Motor neuron (in vitro differentiated cells): ENCODE measurements at regions not wholly inside any gene's neighbourhood (a gene's known extent, or its start where the extent isn't known, plus 50 kb on each side); places are given as distances from the start of the nearest gene placed in this dataset.

Experiments
- ATAC-seq, 8 experiments: fragments of 200-7000 bp; cut with Tn5 transposase; replicated peaks in 6 of 8; 2 replicates each; pipeline ENCODE4 v1.8.0; 2021; ENCODE audit warnings: mild to moderate bottlenecking in 8 of 8, moderate library complexity in 8 of 8
- H3K27ac ChIP-seq, 2 donors: fragments of 250-450 bp; sonication (Bioruptor Pico); 2 replicates each; pipeline ENCODE4 v1.9.0; 2021; ENCODE audit warnings: antibody characterized with exemption in 2 of 2, mild to moderate bottlenecking in 2 of 2, moderate library complexity in 1 of 2
- H3K4me1 ChIP-seq, 2 donors: fragments of 250-450 bp; sonication (Bioruptor Pico); replicated peaks in 1 of 2; 2 replicates each; pipeline ENCODE4 v1.6.1; 2021; ENCODE audit warnings: antibody characterized with exemption in 2 of 2, mild to moderate bottlenecking in 2 of 2, moderate library complexity in 1 of 2
- H3K4me3 ChIP-seq, 5 donors: fragments of 250-450 bp; sonication (Bioruptor Pico); 2 replicates each; pipeline ENCODE4 v1.9.0; 2021; ENCODE audit warnings: antibody characterized with exemption in 5 of 5, mild to moderate bottlenecking in 5 of 5, moderate library complexity in 4 of 5
- WGBS, 10 experiments: fragments of 450-650 bp; shearing (Covaris generic); methylation state at CpG; one replicate each; pipeline ENCODE4 v1.0.0; 2022; 5-methylcytosine and 5-hydroxymethylcytosine counted together
- in situ Hi-C, 9 experiments: fragments of 400-800 bp; cut with MboI; loops; one replicate each; pipeline ENCODE4 v1.15.0; 2021; ENCODE audit warnings: low sequenced_read_pairs in 9 of 9, low pct_unique_long_range_greater_than_20kb in 2 of 9; ENCODE audit not compliant: unreplicated experiment in 9 of 9

- no peak for ATAC-seq
- Histone ChIP-seq H3K27ac (no peak overlapping the region), H3K4me1 (no peaks in the 10 kb centered on the region), H3K4me3 (no peak overlapping the region)
- in situ Hi-C loops: no loop called here
Measured at GRCh38 chr1:38394303-38394702, 347.7 kb upstream of the POU3F1 start.

GRCh38 chr1:38392861-38393260 lies 346.3 kb upstream of the POU3F1 start:
- Histone ChIP-seq H3K4me1 (no peaks in the 10 kb centered on the region), H3K4me3 (no peak overlapping the region), H3K27ac (no peak overlapping the region)
- in situ Hi-C loops: no loop called here
- ATAC-seq: no peak
- 33 to 100% (median 83%) methylated on average over 1 to 2 of the region's 2 CpGs; no CpG with 5 or more reads in 3 of the 10 experiments for WGBS, 10 experiments

- in situ Hi-C loops: no loop called here
- H3K27ac ChIP-seq: no peak overlapping the region
- ATAC-seq: peak in 1 of 8 experiments; percentile 26
- H3K4me1 ChIP-seq: peaks cover 6 to 20% of the 10 kb centered on the region in 2 donors
- 4 to 100% (median 66%) methylated on average over 3 to 8 of the region's 8 CpGs for WGBS, 10 experiments
- no peak overlapping the region for H3K4me3 ChIP-seq
Measured at GRCh38 chr1:38381256-38381655, 334.7 kb upstream of the POU3F1 start.

GRCh38 chr1:38376577-38376976 lies 330.0 kb upstream of the POU3F1 start:
- in situ Hi-C loops: no loop called here
- 0 to 76% (median 20%) methylated on average over 1 to 2 of the region's 2 CpGs; no CpG with 5 or more reads in 3 of the 10 experiments for whole genome bisulfite sequencing, 10 experiments
- peaks cover 6 to 19% of the 10 kb centered on the region in 2 donors for H3K4me1 ChIP-seq
- ATAC-seq: no peak
- H3K4me3 ChIP-seq: no peak overlapping the region
- no peak overlapping the region for H3K27ac ChIP-seq

GRCh38 chr1:38375035-38375434 lies 328.4 kb upstream of the POU3F1 start:
- ATAC-seq: no peak
- WGBS, 10 experiments: 45 to 67% (median 50%) methylated on average over 1 of the region's 1 CpG; no CpG with 5 or more reads in 6 of the 10 experiments

GRCh38 chr1:38371505-38371844 lies 324.9 kb upstream of the POU3F1 start:
- Histone ChIP-seq H3K27ac (peak overlapping the region in 1 of 2 donors; percentile 43), H3K4me1 (peaks cover 4 to 15% of the 10 kb centered on the region in 2 donors), H3K4me3 (no peak overlapping the region)
- in situ Hi-C loops: no loop called here
- peak in 3 of 8 experiments; percentile 30 to 44 (median 37) for ATAC-seq
- 0 to 36% methylated on average over 1 of the region's 1 CpG; no CpG with 5 or more reads in 8 of the 10 experiments for WGBS, 10 experiments

More at GRCh38 chr1:38375035-38375434, 328.4 kb upstream of the POU3F1 start:
- no peak overlapping the region for H3K27ac ChIP-seq
- H3K4me1 ChIP-seq: peaks cover 10 to 22% of the 10 kb centered on the region in 2 donors
- in situ Hi-C loops: no loop called here
- H3K4me3 ChIP-seq: no peak overlapping the region

- in situ Hi-C loops: no loop called here
- ATAC-seq: peak in 5 of 8 experiments; percentile 18 to 87 (median 83)
- H3K4me3 ChIP-seq: no peak overlapping the region
- peak overlapping the region in 1 of 2 donors; percentile 43 for H3K27ac ChIP-seq
- 0 to 74% (median 34%) methylated on average over 2 to 14 of the region's 14 CpGs for WGBS, 10 experiments
- H3K4me1 ChIP-seq: peaks cover 4 to 15% of the 10 kb centered on the region in 2 donors
Measured at GRCh38 chr1:38370716-38371504, 324.3 kb upstream of the POU3F1 start.

- in situ Hi-C loops: no loop called here
Measured at GRCh38 chr1:38365242-38365641, 318.6 kb upstream of the POU3F1 start.

GRCh38 chr1:38361566-38361965 lies 315.0 kb upstream of the POU3F1 start:
- Histone ChIP-seq H3K4me1 (peaks cover 0 to 11% of the 10 kb centered on the region in 2 donors), H3K4me3 (no peak overlapping the region), H3K27ac (no peak overlapping the region)
- in situ Hi-C loops: no loop called here
- ATAC-seq: no peak
- WGBS, 10 experiments: 0 to 100% (median 80%) methylated on average over 1 to 6 of the region's 6 CpGs; no CpG with 5 or more reads in 3 of the 10 experiments

More at GRCh38 chr1:38365242-38365641, 318.6 kb upstream of the POU3F1 start:
- Histone ChIP-seq H3K27ac (no peak overlapping the region), H3K4me1 (peaks cover 0 to 11% of the 10 kb centered on the region in 2 donors), H3K4me3 (no peak overlapping the region)
- 0 to 80% (median 71%) methylated on average over 1 of the region's 1 CpG; no CpG with 5 or more reads in 5 of the 10 experiments for WGBS, 10 experiments
- ATAC-seq: peak in 3 of 8 experiments; percentile 46 to 62 (median 60)

GRCh38 chr1:38360807-38361206 lies 314.2 kb upstream of the POU3F1 start:
- Histone ChIP-seq H3K4me1 (peaks cover 0 to 11% of the 10 kb centered on the region in 2 donors), H3K4me3 (no peak overlapping the region), H3K27ac (no peak overlapping the region)
- 20 to 100% (median 78%) methylated on average over 1 of the region's 1 CpG; no CpG with 5 or more reads in 3 of the 10 experiments for WGBS, 10 experiments
- in situ Hi-C loops: no loop called here
- no peak for ATAC-seq

- in situ Hi-C loops: loop anchor here in 1 of 9 experiments (10.0 kb wide), 1 partner anchor 461 kb away; no protein-coding TSS in a partner anchor
Measured at GRCh38 chr1:38353956-38354355, 307.4 kb upstream of the POU3F1 start.

GRCh38 chr1:38352869-38353268 lies 306.3 kb upstream of the POU3F1 start:
- no peak for ATAC-seq
- Histone ChIP-seq H3K4me1 (peaks cover 0 to 3% of the 10 kb centered on the region in 2 donors), H3K4me3 (no peak overlapping the region), H3K27ac (no peak overlapping the region)
- 28 to 74% (median 60%) methylated on average over 2 to 6 of the region's 6 CpGs; no CpG with 5 or more reads in 5 of the 10 experiments for WGBS, 10 experiments
- in situ Hi-C loops: loop anchor here in 1 of 9 experiments (10.0 kb wide), 1 partner anchor 462 kb away; no protein-coding TSS in a partner anchor

More at GRCh38 chr1:38353956-38354355, 307.4 kb upstream of the POU3F1 start:
- 13 to 92% (median 69%) methylated on average over 1 to 6 of the region's 6 CpGs for WGBS, 10 experiments
- H3K27ac ChIP-seq: no peak overlapping the region
- no peak overlapping the region for H3K4me3 ChIP-seq
- no peak for ATAC-seq
- H3K4me1 ChIP-seq: peaks cover 0 to 3% of the 10 kb centered on the region in 2 donors

GRCh38 chr1:38347446-38348175 lies 301.0 kb upstream of the POU3F1 start:
- in situ Hi-C loops: no loop called here
- WGBS, 10 experiments: 0 to 92% (median 83%) methylated on average over 1 to 3 of the region's 3 CpGs; no CpG with 5 or more reads in 1 of the 10 experiments
- ATAC-seq: no peak
- Histone ChIP-seq H3K27ac (no peak overlapping the region), H3K4me1 (no peaks in the 10 kb centered on the region), H3K4me3 (no peak overlapping the region)
